NT2/D1 (cell line): ENCODE measurements at regions not wholly inside any gene's neighbourhood (a gene's known extent, or its start where the extent isn't known, plus 50 kb on each side); places are given as distances from the start of the nearest gene placed in this dataset.

Experiments used
- DNase-seq: peaks from one replicate; pipeline ENCODE4 v3.0.0-alpha.2; 2011; ENCODE audit warnings: low read depth, low spot score
- H3K27me3 ChIP-seq: 2 replicates; pipeline ENCODE4 v1.6.0; 2011; ENCODE audit warnings: mild to moderate bottlenecking; ENCODE audit not compliant: insufficient read length, insufficient read depth
- H3K36me3 ChIP-seq: 2 replicates; pipeline ENCODE4 v1.6.1; 2011; ENCODE audit warnings: mild to moderate bottlenecking, low read length, mixed read lengths; ENCODE audit not compliant: insufficient read depth, insufficient read length
- H3K4me1 ChIP-seq: 2 replicates; pipeline ENCODE4 v1.5.1; 2011; ENCODE audit not compliant: insufficient read depth, insufficient read length
- H3K4me3 ChIP-seq: 2 replicates; pipeline ENCODE4 v1.5.1; 2011; ENCODE audit warnings: low read depth; ENCODE audit not compliant: insufficient read length
- H3K9ac ChIP-seq: 2 replicates; pipeline ENCODE4 v1.6.0; 2011; ENCODE audit warnings: low read depth; ENCODE audit not compliant: insufficient read length
- H3K9me3 ChIP-seq: 2 replicates; pipeline ENCODE4 v1.5.1; 2011; ENCODE audit warnings: mild to moderate bottlenecking, low read length; ENCODE audit not compliant: insufficient read depth
- SUZ12 ChIP-seq: IDR thresholded peaks from 2 replicates; pipeline ENCODE4 v1.6.1; 2011; ENCODE audit not compliant: insufficient read length, insufficient read depth; ENCODE audit errors: extremely low read depth
- YY1 ChIP-seq: IDR thresholded peaks from 2 replicates; pipeline ENCODE4 v1.6.1; 2011; ENCODE audit not compliant: insufficient read length, insufficient read depth
- ZNF274 ChIP-seq: IDR thresholded peaks from 2 replicates; pipeline ENCODE4 v1.6.1; 2011; ENCODE audit warnings: mild to moderate bottlenecking, low read depth, low read length

DNA sequence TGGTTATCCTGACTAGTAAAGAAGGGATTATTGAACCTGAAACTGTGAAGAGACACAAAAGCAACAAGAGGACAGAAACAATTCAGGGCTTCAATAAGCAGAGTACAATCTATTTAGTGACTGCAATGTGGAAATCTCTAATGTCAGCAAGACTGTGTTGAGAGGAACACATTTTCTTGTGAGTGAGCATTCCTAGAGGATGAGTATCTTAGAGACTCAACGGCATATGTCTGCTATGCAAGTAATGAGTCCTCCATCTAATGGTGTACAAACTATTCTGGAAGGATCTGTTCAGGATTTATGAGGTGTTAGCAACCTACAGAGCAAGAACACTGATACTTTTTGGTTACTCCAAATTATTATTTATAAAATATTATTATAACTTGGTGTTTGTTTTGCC is 226.5 kb upstream of the NDN start:
- TF ChIP-seq ZNF274 (no peak), YY1 (no peak), SUZ12 (no peak)
- Histone ChIP-seq H3K4me1 (no peaks in the 10 kb centered on the region), H3K9ac (no peak overlapping the region), H3K36me3 (no peaks in the 10 kb centered on the region), H3K4me3 (no peak overlapping the region), H3K27me3 (no peaks in the 10 kb centered on the region), H3K9me3 (no peaks in the 10 kb centered on the region)
- DNase-seq: no peak

DNA sequence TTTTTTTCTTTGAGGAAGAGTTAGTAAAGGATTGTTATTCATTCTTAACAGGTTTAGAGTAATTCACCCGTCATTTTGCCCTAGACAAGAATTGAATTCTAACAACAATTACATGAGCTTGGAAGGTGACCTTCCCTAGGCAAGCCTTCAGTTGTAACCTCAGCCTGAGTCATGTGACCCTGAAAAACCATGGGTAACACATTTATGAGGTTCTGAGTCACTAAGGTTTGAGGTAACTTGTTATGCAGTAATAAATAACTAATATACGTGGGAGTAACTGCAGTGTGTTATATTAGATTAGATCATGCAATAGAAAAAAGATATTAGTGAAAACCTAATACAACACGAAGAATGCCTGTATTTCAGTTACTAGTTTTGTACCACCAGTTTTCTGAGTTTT is 237.6 kb upstream of the NDN start:
- no peak for DNase-seq
- H3K4me1 ChIP-seq: no peaks in the 10 kb centered on the region
- H3K9me3 ChIP-seq: no peaks in the 10 kb centered on the region
- H3K36me3 ChIP-seq: no peaks in the 10 kb centered on the region
- H3K4me3 ChIP-seq: no peak overlapping the region
- H3K27me3 ChIP-seq: no peaks in the 10 kb centered on the region
- H3K9ac ChIP-seq: no peak overlapping the region
- TF ChIP-seq ZNF274 (no peak), YY1 (no peak), SUZ12 (no peak)

DNA sequence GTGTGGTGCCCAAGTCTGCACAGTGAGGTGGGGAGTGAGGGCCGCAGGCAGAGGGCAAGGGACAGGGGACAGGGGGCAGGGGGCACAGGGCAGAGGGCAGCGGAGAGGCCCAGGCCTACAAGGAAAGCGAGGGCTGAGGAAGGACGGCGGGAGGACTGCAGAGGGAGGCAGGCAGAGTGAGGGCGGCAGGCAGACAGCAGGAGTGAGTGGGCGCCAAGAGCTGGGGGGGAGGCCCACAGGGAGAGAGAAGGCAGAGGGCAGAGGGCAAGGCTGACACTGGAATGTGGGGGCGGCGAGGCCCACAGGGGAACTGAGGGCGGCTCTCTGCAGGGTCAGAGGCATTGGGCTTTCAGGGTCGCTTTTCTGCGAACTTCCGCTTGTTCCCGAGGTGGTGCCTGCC is 267.8 kb upstream of the NDN start:
- Histone ChIP-seq H3K9me3 (no peaks in the 10 kb centered on the region), H3K36me3 (no peaks in the 10 kb centered on the region), H3K9ac (no peak overlapping the region), H3K4me3 (no peak overlapping the region), H3K27me3 (no peaks in the 10 kb centered on the region), H3K4me1 (peaks cover 3% of the 10 kb centered on the region)
- no peak for DNase-seq
- TF ChIP-seq SUZ12: no peak
- TF ChIP-seq YY1: no peak

DNA sequence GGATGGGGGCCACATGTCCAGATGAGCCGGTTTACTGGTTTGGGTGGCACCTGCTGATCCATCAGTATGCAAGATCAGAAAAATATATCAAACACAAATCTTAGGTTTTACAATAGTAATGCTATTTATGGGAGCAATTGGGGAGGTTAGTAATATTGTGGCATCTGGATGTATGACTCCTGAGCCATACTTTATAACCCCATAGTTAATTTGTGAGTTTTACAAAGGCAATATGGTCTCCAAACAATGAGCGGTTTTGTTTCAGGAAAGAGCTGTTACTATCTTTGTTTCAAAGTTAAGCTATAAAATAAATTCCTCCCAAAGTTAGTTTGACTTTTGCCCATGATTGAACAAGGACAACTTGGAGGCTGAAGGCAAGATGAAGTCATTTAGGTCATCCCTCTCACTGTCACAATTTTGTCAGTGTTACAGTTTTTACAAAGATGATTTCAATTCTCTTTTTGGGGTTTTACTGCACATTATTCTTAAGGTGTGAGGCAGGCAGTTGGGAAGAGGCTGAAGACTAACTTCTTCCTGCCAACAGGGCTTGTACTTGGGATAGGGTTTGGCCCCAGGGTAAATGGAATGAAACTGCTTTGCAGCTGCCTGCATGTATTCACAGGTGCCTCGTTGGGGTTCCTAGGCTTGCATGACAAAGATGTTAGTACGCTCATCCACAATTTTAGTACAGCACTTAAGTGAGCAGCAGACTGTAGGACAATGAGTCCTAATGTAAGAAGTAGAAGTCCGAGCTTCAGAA is 296.6 kb upstream of the NDN start:
- Histone ChIP-seq H3K9me3 (no peaks in the 10 kb centered on the region), H3K4me3 (no peak overlapping the region), H3K27me3 (no peaks in the 10 kb centered on the region), H3K9ac (no peak overlapping the region), H3K36me3 (no peaks in the 10 kb centered on the region), H3K4me1 (no peaks in the 10 kb centered on the region)
- TF ChIP-seq ZNF274 (no peak), YY1 (no peak), SUZ12 (no peak)
- no peak for DNase-seq

DNA sequence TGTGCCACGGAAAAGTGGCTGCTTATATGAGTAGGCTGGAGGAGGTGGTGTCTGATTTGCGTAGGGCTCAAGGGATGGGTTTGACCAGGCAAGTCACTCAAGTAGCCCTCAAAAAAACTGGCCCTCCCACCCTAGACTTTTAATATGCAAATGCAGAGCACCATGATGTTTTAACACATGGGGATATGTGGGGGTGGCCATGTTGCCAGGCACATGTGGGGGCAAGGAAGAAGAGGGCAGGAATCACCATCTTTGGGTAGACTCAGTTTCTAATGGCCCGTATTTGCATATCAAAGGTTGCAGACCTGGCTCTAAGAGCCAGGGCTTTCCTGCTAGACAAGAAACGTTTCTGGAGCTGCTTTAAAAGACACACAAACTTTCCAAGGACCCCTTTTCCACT is 307.2 kb upstream of the NDN start:
- Histone ChIP-seq H3K9ac (no peak overlapping the region), H3K27me3 (no peaks in the 10 kb centered on the region), H3K4me1 (no peaks in the 10 kb centered on the region), H3K4me3 (no peak overlapping the region), H3K9me3 (peaks cover 29% of the 10 kb centered on the region; the same call in 1 of the 2 replicates), H3K36me3 (no peaks in the 10 kb centered on the region)
- no peak for TF ChIP-seq YY1
- TF ChIP-seq ZNF274: no peak
- TF ChIP-seq SUZ12: no peak
- no peak for DNase-seq

DNA sequence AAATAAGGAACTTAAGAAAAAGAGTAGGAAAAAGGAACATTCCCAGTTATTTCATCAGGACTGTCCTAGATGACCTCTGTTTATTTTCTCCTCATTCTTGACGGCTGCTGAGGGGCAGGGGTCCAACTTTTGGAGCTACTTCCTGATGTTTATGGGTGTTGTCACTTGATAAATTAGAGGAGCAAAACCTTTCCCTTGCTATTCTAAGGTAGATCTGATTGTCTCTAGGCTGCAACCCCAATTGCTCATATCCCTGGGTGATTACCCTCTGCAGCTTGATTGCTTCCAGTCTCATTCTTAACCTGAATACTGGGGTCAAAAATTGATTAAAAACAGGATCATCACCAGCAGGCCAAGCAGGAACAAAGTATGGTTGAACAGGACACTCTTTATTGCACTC is 311.0 kb upstream of the NDN start:
- peaks cover 29% of the 10 kb centered on the region; the same call in 1 of the 2 replicates for H3K9me3 ChIP-seq
- no peak overlapping the region for H3K9ac ChIP-seq
- TF ChIP-seq SUZ12 (no peak), ZNF274 (no peak), YY1 (no peak)
- DNase-seq: no peak
- H3K4me3 ChIP-seq: no peak overlapping the region
- no peaks in the 10 kb centered on the region for H3K36me3 ChIP-seq
- no peaks in the 10 kb centered on the region for H3K4me1 ChIP-seq
- no peaks in the 10 kb centered on the region for H3K27me3 ChIP-seq

DNA sequence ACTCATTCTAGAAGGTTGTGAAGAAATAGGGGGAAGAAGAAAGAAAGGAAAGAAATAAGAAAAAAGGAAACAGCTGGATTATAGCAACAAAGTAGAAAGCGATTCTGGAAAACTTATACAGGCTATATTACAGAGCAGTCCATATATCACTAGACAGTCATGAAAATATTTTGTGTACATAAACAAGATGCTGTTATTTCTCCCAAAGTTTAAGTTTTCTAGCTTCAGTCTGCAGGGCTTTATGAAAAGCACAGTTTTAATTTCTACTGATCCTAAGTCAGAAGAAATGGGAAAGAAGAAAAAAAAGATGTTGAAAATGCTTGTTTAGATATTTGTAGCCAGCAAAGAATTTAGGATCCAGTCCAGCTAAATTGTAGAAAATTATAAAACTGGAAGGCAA is 321.4 kb upstream of the NDN start:
- Histone ChIP-seq H3K27me3 (no peaks in the 10 kb centered on the region), H3K36me3 (no peaks in the 10 kb centered on the region), H3K4me1 (no peaks in the 10 kb centered on the region), H3K9ac (no peak overlapping the region), H3K4me3 (no peak overlapping the region), H3K9me3 (no peaks in the 10 kb centered on the region)
- TF ChIP-seq SUZ12 (no peak), ZNF274 (no peak), YY1 (no peak)
- no peak for DNase-seq
